ENCODE measurements at regions not wholly inside any gene's neighbourhood (a gene's known extent, or its start where the extent isn't known, plus 50 kb on each side); places are given as distances from the start of the nearest gene placed in this dataset.

DNA sequence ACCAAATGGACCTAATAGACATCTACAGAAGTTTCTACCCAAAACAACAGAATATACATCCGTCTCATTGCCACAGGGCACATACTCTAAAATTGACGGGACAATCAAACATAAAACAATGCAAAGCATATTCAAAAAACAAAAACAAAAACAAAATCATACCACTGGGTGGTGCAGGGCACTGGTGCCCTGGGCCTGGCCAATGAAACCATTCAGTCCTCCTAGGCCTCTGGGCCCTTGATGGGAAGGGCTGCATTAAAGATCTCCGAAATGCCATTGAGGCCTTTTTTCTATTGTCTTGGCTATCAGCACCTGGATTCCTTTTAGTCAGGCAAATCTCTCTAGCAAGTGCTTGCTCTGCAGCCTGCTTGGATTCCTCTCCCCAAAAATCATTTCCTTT lies 213.9 kb upstream of the ZCCHC13 start:
- TF ChIP-seq, protein P1, sequence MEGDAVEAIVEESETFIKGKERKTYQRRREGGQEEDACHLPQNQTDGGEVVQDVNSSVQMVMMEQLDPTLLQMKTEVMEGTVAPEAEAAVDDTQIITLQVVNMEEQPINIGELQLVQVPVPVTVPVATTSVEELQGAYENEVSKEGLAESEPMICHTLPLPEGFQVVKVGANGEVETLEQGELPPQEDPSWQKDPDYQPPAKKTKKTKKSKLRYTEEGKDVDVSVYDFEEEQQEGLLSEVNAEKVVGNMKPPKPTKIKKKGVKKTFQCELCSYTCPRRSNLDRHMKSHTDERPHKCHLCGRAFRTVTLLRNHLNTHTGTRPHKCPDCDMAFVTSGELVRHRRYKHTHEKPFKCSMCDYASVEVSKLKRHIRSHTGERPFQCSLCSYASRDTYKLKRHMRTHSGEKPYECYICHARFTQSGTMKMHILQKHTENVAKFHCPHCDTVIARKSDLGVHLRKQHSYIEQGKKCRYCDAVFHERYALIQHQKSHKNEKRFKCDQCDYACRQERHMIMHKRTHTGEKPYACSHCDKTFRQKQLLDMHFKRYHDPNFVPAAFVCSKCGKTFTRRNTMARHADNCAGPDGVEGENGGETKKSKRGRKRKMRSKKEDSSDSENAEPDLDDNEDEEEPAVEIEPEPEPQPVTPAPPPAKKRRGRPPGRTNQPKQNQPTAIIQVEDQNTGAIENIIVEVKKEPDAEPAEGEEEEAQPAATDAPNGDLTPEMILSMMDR (IDR thresholded peaks at IDR 0.05 in 4 of 5, conservative IDR thresholded peaks at IDR 0.05 in 1 of 5) = no peak
- no peak for TF ChIP-seq POLR2A (IDR thresholded peaks at IDR 0.05)
